Neuronal stem cell (in vitro differentiated cells): ENCODE measurements at regions not wholly inside any gene's neighbourhood (a gene's known extent, or its start where the extent isn't known, plus 50 kb on each side); places are given as distances from the start of the nearest gene placed in this dataset.

Experiments used
- DNase-seq: peaks from one replicate; pipeline ENCODE4 v3.0.0-alpha.2; 2013; ENCODE audit warnings: low spot score
- H2AFZ ChIP-seq: one replicate; pipeline ENCODE4 v1.6.1; 2013; ENCODE audit warnings: mild to moderate bottlenecking, low read length, inconsistent platforms
- H2AK5ac ChIP-seq: 2 replicates; pipeline ENCODE4 v1.6.1; 2013; ENCODE audit warnings: low read depth, mild to moderate bottlenecking, inconsistent platforms, low read length, moderate library complexity, mixed read lengths
- H2BK120ac ChIP-seq: 2 replicates; pipeline ENCODE4 v1.6.1; 2013; ENCODE audit warnings: low read depth, mild to moderate bottlenecking, inconsistent platforms, low read length, moderate library complexity, mixed read lengths
- H2BK12ac ChIP-seq: one replicate; pipeline ENCODE4 v1.6.1; 2013; ENCODE audit warnings: low read length, inconsistent platforms
- H2BK15ac ChIP-seq: 2 replicates; pipeline ENCODE4 v1.6.1; 2013; ENCODE audit warnings: mild to moderate bottlenecking, low read length, inconsistent platforms, mixed read lengths
- H2BK5ac ChIP-seq: one replicate; pipeline ENCODE4 v1.6.1; 2013; ENCODE audit warnings: inconsistent platforms, mild to moderate bottlenecking, low read length, moderate library complexity
- H3K14ac ChIP-seq: one replicate; pipeline ENCODE4 v1.6.1; 2013; ENCODE audit warnings: low read length, inconsistent platforms
- H3K18ac ChIP-seq: 2 replicates; pipeline ENCODE4 v1.6.1; 2013; ENCODE audit warnings: low read length, inconsistent platforms
- H3K23ac ChIP-seq: 2 replicates; pipeline ENCODE4 v1.6.1; 2013; ENCODE audit warnings: low read depth, mild to moderate bottlenecking, mixed read lengths, low read length, inconsistent platforms; ENCODE audit not compliant: poor library complexity
- H3K27ac ChIP-seq: replicated peaks from 3 replicates; pipeline ENCODE4 v1.5.1; 2013; ENCODE audit warnings: low read length, inconsistent platforms
- H3K27me3 ChIP-seq, 3 experiments: 2 replicates each; pipeline ENCODE4 v1.6.1; 2013; ENCODE audit warnings: low read length in 3 of 3, mild to moderate bottlenecking in 2 of 3, inconsistent platforms in 1 of 3, low read depth in 1 of 3, mixed read lengths in 1 of 3, moderate library complexity in 1 of 3; ENCODE audit not compliant: control insufficient read depth in 3 of 3, insufficient read depth in 3 of 3
- H3K36me3 ChIP-seq, 2 donors: replicated peaks in 1 of 2; 2 replicates each; pipeline ENCODE4 v1.6.1; 2013; ENCODE audit warnings: low read length in 2 of 2; ENCODE audit not compliant: control insufficient read depth in 2 of 2, insufficient read depth in 2 of 2
- H3K4ac ChIP-seq: 2 replicates; pipeline ENCODE4 v1.6.1; 2013; ENCODE audit warnings: inconsistent platforms, mild to moderate bottlenecking, low read length, moderate library complexity
- H3K4me1 ChIP-seq, 2 donors: 1 replicate in 1 of 2; 2 replicates in 1 of 2; pipeline ENCODE4 v1.6.1; 2013; ENCODE audit warnings: low read length in 2 of 2, low read depth in 1 of 2; ENCODE audit not compliant: control insufficient read depth in 2 of 2, insufficient read depth in 1 of 2
- H3K4me2 ChIP-seq: one replicate; pipeline ENCODE4 v1.6.1; 2013; ENCODE audit warnings: mild to moderate bottlenecking, low read length, inconsistent platforms; ENCODE audit not compliant: insufficient read depth, poor library complexity, severe bottlenecking
- H3K4me3 ChIP-seq, 2 donors: 2 replicates each; pipeline ENCODE4 v1.5.1; 2013; ENCODE audit warnings: low read length in 2 of 2, mild to moderate bottlenecking in 2 of 2, inconsistent platforms in 1 of 2, moderate library complexity in 1 of 2
- H3K79me1 ChIP-seq: one replicate; pipeline ENCODE4 v1.6.1; 2013; ENCODE audit warnings: low read depth, mild to moderate bottlenecking, inconsistent platforms, low read length, moderate library complexity
- H3K9ac ChIP-seq: one replicate; pipeline ENCODE4 v1.6.1; 2013; ENCODE audit warnings: mild to moderate bottlenecking, low read depth, low read length, inconsistent platforms; ENCODE audit not compliant: poor library complexity
- H3K9me3 ChIP-seq, 2 donors: replicated peaks in 1 of 2; 2 replicates each; pipeline versions ENCODE3 to v1.6.1; 2013; ENCODE audit warnings: low read length in 2 of 2, mild to moderate bottlenecking in 2 of 2, inconsistent platforms in 1 of 2, low read depth in 1 of 2, mixed read lengths in 1 of 2, moderate library complexity in 1 of 2; ENCODE audit not compliant: control insufficient read depth in 2 of 2, insufficient read depth in 1 of 2
- H4K8ac ChIP-seq: one replicate; pipeline ENCODE4 v1.6.1; 2013; ENCODE audit warnings: low read depth, mild to moderate bottlenecking, inconsistent platforms, low read length, moderate library complexity
- H4K91ac ChIP-seq: one replicate; pipeline ENCODE4 v1.6.1; 2013; ENCODE audit warnings: low read length, low read depth, mild to moderate bottlenecking, inconsistent platforms; ENCODE audit not compliant: poor library complexity
- WGBS, 2 donors: extraction: QIAGEN DNeasy Blood & Tissue Kit; methylation state at CpG; one replicate each; pipeline ENCODE4 v1.1.7; 2013; ENCODE audit warnings: missing lambda C conversion rate in 2 of 2, mixed read lengths in 1 of 2; ENCODE audit not compliant: insufficient read length in 2 of 2, insufficient replicate concordance in 1 of 2; ENCODE audit errors: extremely low coverage in 2 of 2; 5-methylcytosine and 5-hydroxymethylcytosine counted together

DNA sequence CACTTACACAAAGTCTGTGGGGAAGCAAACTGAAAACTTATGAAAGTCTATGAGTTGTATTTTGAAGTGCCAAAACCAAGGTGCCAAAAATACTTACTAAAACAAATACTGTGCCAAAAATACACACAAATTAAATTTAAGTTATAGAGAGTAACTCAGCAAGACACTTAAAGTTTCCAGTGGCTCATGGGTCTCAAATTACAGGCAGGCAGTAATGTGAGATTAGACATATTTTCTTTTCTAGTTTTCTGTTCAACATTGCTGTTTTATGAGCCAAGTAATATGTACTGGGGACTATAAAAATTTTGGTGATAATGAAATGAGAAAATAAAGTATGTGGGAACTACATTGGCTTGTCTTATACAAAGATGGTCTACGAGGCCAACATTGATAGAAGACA lies 172.2 kb upstream of the SNX2 start:
- Histone ChIP-seq H3K27me3 (no peaks in the 10 kb centered on the region), H3K9ac (no peak overlapping the region), H2BK120ac (no peak overlapping the region), H4K8ac (no peak overlapping the region), H2AK5ac (no peak overlapping the region), H3K4ac (no peak overlapping the region), H3K9me3 (peaks cover 0 to 3% of the 10 kb centered on the region in 2 donors), H3K4me2 (no peak overlapping the region), H3K79me1 (no peaks in the 10 kb centered on the region), H3K18ac (no peak overlapping the region), H2AFZ (no peak overlapping the region), H2BK12ac (no peak overlapping the region), H2BK5ac (no peak overlapping the region), H3K4me1 (no peaks in the 10 kb centered on the region), H3K4me3 (no peak overlapping the region), H3K23ac (no peak overlapping the region), H3K27ac (no peak overlapping the region), H2BK15ac (no peak overlapping the region), H4K91ac (no peak overlapping the region), H3K36me3 (no peaks in the 10 kb centered on the region), H3K14ac (no peak overlapping the region)
- no CpG with 5 or more reads among the region's 1 CpG for WGBS, 2 donors
- DNase-seq: no peak

DNA sequence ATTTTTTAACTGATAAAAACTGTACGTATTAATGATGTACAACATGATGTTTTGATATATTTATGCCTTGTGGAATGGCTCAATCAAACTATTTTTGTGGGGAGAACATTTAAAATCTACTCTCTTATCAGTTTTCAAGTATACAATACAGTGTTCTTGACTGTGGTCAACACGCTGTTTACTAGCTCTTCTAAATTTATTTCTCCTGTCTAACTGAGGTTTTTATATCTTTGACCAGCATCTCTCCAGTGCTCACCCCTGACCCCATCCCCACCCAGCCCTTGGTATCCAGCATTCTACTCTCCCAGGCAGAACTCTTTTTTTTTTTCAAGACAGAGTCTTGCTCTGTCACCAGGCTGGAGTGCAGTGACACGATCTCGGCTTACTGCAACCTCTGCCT lies 169.6 kb upstream of the SNX2 start:
- H3K4ac ChIP-seq: no peak overlapping the region
- no peak overlapping the region for H2BK5ac ChIP-seq
- no peak overlapping the region for H2BK15ac ChIP-seq
- no peak overlapping the region for H2BK12ac ChIP-seq
- H3K36me3 ChIP-seq: no peaks in the 10 kb centered on the region
- H3K9me3 ChIP-seq: peaks cover 0 to 3% of the 10 kb centered on the region in 2 donors
- H2AFZ ChIP-seq: no peak overlapping the region
- WGBS, 2 donors: no CpG with 5 or more reads among the region's 4 CpGs
- H3K4me2 ChIP-seq: no peak overlapping the region
- H3K4me3 ChIP-seq: no peak overlapping the region
- H3K27me3 ChIP-seq: no peaks in the 10 kb centered on the region
- no peaks in the 10 kb centered on the region for H3K4me1 ChIP-seq
- H4K91ac ChIP-seq: no peak overlapping the region
- no peak overlapping the region for H4K8ac ChIP-seq
- H3K14ac ChIP-seq: no peak overlapping the region
- H3K18ac ChIP-seq: no peak overlapping the region
- no peak overlapping the region for H3K27ac ChIP-seq
- H3K23ac ChIP-seq: no peak overlapping the region
- H3K9ac ChIP-seq: no peak overlapping the region
- no peaks in the 10 kb centered on the region for H3K79me1 ChIP-seq
- H2BK120ac ChIP-seq: no peak overlapping the region
- H2AK5ac ChIP-seq: no peak overlapping the region
- no peak for DNase-seq

DNA sequence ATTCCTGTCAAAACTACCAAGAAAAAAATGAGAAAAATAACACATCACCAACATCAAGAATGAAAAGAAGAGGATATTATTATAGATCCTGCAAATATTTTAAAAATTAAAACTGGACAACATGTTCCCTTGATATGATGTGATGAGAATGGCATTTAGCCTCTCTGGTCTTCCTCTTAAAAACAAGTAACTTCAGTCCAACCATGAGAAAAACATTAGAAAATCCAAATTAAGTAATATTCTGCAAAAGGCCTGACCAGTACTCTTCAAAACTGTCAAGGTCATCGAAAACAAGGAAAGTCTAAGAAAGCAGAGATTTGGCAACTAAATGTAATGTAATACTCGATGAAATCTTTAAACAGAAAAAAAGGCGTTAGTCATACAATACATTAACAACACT lies 167.1 kb upstream of the SNX2 start:
- H3K79me1 ChIP-seq: no peaks in the 10 kb centered on the region
- no peak overlapping the region for H2BK120ac ChIP-seq
- H2BK5ac ChIP-seq: no peak overlapping the region
- no peak overlapping the region for H2BK15ac ChIP-seq
- H3K4me1 ChIP-seq: peaks cover 0 to under 1% of the 10 kb centered on the region in 2 donors
- H4K91ac ChIP-seq: no peak overlapping the region
- H3K27ac ChIP-seq: no peak overlapping the region
- no peak overlapping the region for H3K4ac ChIP-seq
- no peaks in the 10 kb centered on the region for H3K9me3 ChIP-seq
- H2AFZ ChIP-seq: no peak overlapping the region
- no peak overlapping the region for H3K14ac ChIP-seq
- H2BK12ac ChIP-seq: no peak overlapping the region
- DNase-seq: no peak
- no peak overlapping the region for H3K4me3 ChIP-seq
- H4K8ac ChIP-seq: no peak overlapping the region
- no peak overlapping the region for H3K9ac ChIP-seq
- no peak overlapping the region for H3K23ac ChIP-seq
- no peaks in the 10 kb centered on the region for H3K27me3 ChIP-seq
- no peak overlapping the region for H2AK5ac ChIP-seq
- no CpG with 5 or more reads among the region's 3 CpGs for WGBS, 2 donors
- H3K4me2 ChIP-seq: no peak overlapping the region
- H3K18ac ChIP-seq: no peak overlapping the region
- no peaks in the 10 kb centered on the region for H3K36me3 ChIP-seq

DNA sequence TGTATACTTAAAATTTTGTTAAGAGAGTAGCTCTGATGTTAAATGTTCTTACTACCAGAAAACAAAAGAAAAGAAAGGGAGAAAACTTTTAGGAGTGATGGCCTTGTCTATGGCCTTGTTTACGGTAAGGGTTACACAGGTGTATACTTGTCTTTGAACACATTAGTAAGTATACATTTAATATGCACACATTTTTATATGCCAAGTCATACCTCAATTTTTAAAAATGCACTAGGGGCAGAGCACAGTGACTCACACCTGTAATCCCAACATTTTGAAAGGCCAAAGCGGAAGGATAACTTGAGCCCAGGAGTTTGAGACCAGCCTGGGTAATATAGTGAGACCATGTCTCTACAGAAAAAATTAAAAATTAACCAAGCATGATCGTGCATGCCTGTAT lies 166.7 kb upstream of the SNX2 start:
- no peaks in the 10 kb centered on the region for H3K27me3 ChIP-seq
- no peak overlapping the region for H2AFZ ChIP-seq
- no peak overlapping the region for H3K18ac ChIP-seq
- no peak overlapping the region for H3K27ac ChIP-seq
- peaks cover 4% of the 10 kb centered on the region in 2 donors for H3K4me1 ChIP-seq
- no peak overlapping the region for H3K4me3 ChIP-seq
- no peak overlapping the region for H3K23ac ChIP-seq
- no peaks in the 10 kb centered on the region for H3K9me3 ChIP-seq
- H3K9ac ChIP-seq: no peak overlapping the region
- no peak for DNase-seq
- no peak overlapping the region for H3K4me2 ChIP-seq
- H2BK15ac ChIP-seq: no peak overlapping the region
- H2BK120ac ChIP-seq: no peak overlapping the region
- WGBS, 2 donors: no CpG with 5 or more reads among the region's 3 CpGs
- no peaks in the 10 kb centered on the region for H3K36me3 ChIP-seq
- no peak overlapping the region for H2BK5ac ChIP-seq
- no peak overlapping the region for H4K91ac ChIP-seq
- H2AK5ac ChIP-seq: no peak overlapping the region
- no peaks in the 10 kb centered on the region for H3K79me1 ChIP-seq
- no peak overlapping the region for H3K14ac ChIP-seq
- no peak overlapping the region for H4K8ac ChIP-seq
- H2BK12ac ChIP-seq: no peak overlapping the region
- no peak overlapping the region for H3K4ac ChIP-seq
